ENCODE measurements at regions not wholly inside any gene's neighbourhood (a gene's known extent, or its start where the extent isn't known, plus 50 kb on each side); places are given as distances from the start of the nearest gene placed in this dataset.

- DNase-seq (ENCODE audit: low read depth) = no peak
- TF ChIP-seq, protein P1, sequence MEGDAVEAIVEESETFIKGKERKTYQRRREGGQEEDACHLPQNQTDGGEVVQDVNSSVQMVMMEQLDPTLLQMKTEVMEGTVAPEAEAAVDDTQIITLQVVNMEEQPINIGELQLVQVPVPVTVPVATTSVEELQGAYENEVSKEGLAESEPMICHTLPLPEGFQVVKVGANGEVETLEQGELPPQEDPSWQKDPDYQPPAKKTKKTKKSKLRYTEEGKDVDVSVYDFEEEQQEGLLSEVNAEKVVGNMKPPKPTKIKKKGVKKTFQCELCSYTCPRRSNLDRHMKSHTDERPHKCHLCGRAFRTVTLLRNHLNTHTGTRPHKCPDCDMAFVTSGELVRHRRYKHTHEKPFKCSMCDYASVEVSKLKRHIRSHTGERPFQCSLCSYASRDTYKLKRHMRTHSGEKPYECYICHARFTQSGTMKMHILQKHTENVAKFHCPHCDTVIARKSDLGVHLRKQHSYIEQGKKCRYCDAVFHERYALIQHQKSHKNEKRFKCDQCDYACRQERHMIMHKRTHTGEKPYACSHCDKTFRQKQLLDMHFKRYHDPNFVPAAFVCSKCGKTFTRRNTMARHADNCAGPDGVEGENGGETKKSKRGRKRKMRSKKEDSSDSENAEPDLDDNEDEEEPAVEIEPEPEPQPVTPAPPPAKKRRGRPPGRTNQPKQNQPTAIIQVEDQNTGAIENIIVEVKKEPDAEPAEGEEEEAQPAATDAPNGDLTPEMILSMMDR (conservative IDR thresholded peaks at IDR 0.05; ENCODE audit: low read depth, low read length) = no peak
- H3K4me3 ChIP-seq (ENCODE audit: low read depth, low read length) = no peak overlapping the region
These were observed 182.6 kb downstream of the ERMARD start for GRCh38 chr6:169933839-169934698.

DNA sequence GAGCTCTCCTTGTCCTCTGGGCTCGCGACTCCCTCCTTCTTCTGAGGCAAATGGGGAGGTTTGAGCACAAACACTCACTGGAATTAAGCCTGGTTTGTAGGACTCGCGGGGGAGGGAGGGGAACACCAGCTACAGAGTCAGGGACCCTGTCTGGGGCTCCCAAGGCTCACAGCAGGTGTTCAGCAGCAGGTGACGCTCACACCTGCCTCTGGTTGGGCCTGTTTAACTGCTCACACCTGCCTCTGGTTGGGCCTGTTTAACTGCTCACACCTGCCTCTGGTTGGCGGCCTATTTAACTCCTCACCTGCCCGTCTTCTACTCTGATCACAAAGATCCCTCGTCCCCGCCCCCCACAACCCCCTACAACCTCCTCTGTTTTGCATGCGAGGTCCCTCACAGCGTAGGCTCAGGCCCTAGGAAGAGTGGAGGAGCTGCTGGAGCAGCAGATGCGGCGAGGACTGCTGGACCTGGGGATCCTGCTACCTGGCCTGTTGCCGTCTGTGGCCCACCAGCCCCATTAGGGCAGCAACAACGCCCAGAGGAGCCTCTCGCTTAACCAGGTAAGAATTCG, 181.9 kb downstream of the ERMARD start:
- TF ChIP-seq, protein P1 (conservative IDR thresholded peaks at IDR 0.05; ENCODE audit: low read depth, low read length) = no peak
- H3K4me3 ChIP-seq (ENCODE audit: low read depth, low read length) = no peak overlapping the region
- DNase-seq (ENCODE audit: low read depth) = no peak

GRCh38 chr6:169932491-169932890, 181.1 kb downstream of the ERMARD start:
- H3K4me3 ChIP-seq (ENCODE audit: low read depth, low read length) = no peak overlapping the region
- TF ChIP-seq, protein P1 (conservative IDR thresholded peaks at IDR 0.05; ENCODE audit: low read depth, low read length) = no peak
- no peak for DNase-seq (ENCODE audit: low read depth)

- H3K4me3 ChIP-seq (ENCODE audit: low read depth, low read length) = no peak overlapping the region
- TF ChIP-seq, protein P1 (conservative IDR thresholded peaks at IDR 0.05; ENCODE audit: low read depth, low read length) = no peak
- no peak for DNase-seq (ENCODE audit: low read depth)
These were observed 179.8 kb downstream of the ERMARD start for GRCh38 chr6:169931261-169931660.

- no peak for DNase-seq (ENCODE audit: low read depth)
- TF ChIP-seq, protein P1 (conservative IDR thresholded peaks at IDR 0.05; ENCODE audit: low read depth, low read length) = peak; percentile 33
- H3K4me3 ChIP-seq (ENCODE audit: low read depth, low read length) = no peak overlapping the region
These were observed 179.4 kb downstream of the ERMARD start for GRCh38 chr6:169930799-169931198.

- DNase-seq (ENCODE audit: low read depth) = no peak
- TF ChIP-seq, protein P1 (conservative IDR thresholded peaks at IDR 0.05; ENCODE audit: low read depth, low read length) = no peak
- H3K4me3 ChIP-seq (ENCODE audit: low read depth, low read length) = no peak overlapping the region
These were observed 176.3 kb downstream of the ERMARD start for GRCh38 chr6:169927711-169928110.

All from epithelial cell of proximal tubule (primary cell).